ENCODE measurements at regions not wholly inside any gene's neighbourhood (a gene's known extent, or its start where the extent isn't known, plus 50 kb on each side); places are given as distances from the start of the nearest gene placed in this dataset.

DNA sequence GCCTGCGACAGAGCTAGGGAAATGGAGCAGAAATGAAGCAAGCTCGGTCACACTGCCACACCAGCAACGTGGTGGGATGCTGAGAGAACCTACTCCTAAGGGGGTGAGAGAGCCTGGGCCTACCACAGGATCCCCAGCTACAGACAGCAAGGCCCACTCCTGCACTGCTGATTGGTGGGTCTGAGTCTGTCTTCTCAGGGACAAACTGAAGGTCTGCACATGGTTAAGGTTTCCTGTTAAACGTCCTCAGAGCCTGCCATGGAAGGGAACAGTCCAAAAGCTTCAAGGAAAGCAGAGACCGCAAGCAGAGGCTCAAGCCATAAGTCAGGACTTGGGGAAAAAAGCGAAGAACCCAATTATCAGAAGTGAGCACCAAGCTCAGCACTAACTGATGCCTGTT, 53.5 kb upstream of the MED4 start:
- Mint-ChIP-seq H3K9me3 (peaks cover 14% of the 10 kb centered on the region), H3K27me3 (ENCODE audit: low read depth) (no peaks in the 10 kb centered on the region), H3K4me1 (no peaks in the 10 kb centered on the region), H3K36me3 (no peaks in the 10 kb centered on the region), H3K4me3 (no peak overlapping the region), H3K27ac (no peak overlapping the region)
- ChIA-PET CTCF (interaction anchor here (1.0 to 1.2 kb wide), 2 partner anchors 21 to 53 kb away, joined by 3 read pairs; partner anchors contain the start of gene MED4), POLR2A (no interaction called here)
- TF ChIP-seq NFYB (CRISPR knock-in tag; conservative IDR thresholded peaks at IDR 0.05; ENCODE audit: low read depth) (no peak), JAZF1 (CRISPR knock-in tag; IDR thresholded peaks at IDR 0.05) (no peak), ZNF317 (CRISPR knock-in tag; IDR thresholded peaks at IDR 0.05; ENCODE audit: borderline replicate concordance, low read depth) (no peak), NFATC4 (CRISPR knock-in tag; IDR thresholded peaks at IDR 0.05) (no peak), CREM (CRISPR knock-in tag; IDR thresholded peaks at IDR 0.05) (no peak), CREB1 (CRISPR knock-in tag; IDR thresholded peaks at IDR 0.05) (no peak), GTF2I (CRISPR knock-in tag; conservative IDR thresholded peaks at IDR 0.05) (no peak)
- TF ChIP-seq, protein P1, sequence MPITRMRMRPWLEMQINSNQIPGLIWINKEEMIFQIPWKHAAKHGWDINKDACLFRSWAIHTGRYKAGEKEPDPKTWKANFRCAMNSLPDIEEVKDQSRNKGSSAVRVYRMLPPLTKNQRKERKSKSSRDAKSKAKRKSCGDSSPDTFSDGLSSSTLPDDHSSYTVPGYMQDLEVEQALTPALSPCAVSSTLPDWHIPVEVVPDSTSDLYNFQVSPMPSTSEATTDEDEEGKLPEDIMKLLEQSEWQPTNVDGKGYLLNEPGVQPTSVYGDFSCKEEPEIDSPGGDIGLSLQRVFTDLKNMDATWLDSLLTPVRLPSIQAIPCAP (CRISPR knock-in tag; IDR thresholded peaks at IDR 0.05), result no peak
- TF ChIP-seq, protein P2, sequence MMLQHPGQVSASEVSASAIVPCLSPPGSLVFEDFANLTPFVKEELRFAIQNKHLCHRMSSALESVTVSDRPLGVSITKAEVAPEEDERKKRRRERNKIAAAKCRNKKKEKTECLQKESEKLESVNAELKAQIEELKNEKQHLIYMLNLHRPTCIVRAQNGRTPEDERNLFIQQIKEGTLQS (CRISPR knock-in tag; conservative IDR thresholded peaks at IDR 0.05), result no peak
- TF ChIP-seq, protein P3, sequence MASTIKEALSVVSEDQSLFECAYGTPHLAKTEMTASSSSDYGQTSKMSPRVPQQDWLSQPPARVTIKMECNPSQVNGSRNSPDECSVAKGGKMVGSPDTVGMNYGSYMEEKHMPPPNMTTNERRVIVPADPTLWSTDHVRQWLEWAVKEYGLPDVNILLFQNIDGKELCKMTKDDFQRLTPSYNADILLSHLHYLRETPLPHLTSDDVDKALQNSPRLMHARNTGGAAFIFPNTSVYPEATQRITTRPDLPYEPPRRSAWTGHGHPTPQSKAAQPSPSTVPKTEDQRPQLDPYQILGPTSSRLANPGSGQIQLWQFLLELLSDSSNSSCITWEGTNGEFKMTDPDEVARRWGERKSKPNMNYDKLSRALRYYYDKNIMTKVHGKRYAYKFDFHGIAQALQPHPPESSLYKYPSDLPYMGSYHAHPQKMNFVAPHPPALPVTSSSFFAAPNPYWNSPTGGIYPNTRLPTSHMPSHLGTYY (CRISPR knock-in tag; IDR thresholded peaks at IDR 0.05), result no peak
- TF ChIP-seq, protein P4, sequence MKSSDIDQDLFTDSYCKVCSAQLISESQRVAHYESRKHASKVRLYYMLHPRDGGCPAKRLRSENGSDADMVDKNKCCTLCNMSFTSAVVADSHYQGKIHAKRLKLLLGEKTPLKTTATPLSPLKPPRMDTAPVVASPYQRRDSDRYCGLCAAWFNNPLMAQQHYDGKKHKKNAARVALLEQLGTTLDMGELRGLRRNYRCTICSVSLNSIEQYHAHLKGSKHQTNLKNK (CRISPR knock-in tag; IDR thresholded peaks at IDR 0.05), result no peak
- TF ChIP-seq, protein P5, sequence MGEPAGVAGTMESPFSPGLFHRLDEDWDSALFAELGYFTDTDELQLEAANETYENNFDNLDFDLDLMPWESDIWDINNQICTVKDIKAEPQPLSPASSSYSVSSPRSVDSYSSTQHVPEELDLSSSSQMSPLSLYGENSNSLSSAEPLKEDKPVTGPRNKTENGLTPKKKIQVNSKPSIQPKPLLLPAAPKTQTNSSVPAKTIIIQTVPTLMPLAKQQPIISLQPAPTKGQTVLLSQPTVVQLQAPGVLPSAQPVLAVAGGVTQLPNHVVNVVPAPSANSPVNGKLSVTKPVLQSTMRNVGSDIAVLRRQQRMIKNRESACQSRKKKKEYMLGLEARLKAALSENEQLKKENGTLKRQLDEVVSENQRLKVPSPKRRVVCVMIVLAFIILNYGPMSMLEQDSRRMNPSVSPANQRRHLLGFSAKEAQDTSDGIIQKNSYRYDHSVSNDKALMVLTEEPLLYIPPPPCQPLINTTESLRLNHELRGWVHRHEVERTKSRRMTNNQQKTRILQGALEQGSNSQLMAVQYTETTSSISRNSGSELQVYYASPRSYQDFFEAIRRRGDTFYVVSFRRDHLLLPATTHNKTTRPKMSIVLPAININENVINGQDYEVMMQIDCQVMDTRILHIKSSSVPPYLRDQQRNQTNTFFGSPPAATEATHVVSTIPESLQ (CRISPR knock-in tag; IDR thresholded peaks at IDR 0.05), result no peak
- ATAC-seq (no peak), DNase-seq (ENCODE audit: low spot score) (no peak)

DNA sequence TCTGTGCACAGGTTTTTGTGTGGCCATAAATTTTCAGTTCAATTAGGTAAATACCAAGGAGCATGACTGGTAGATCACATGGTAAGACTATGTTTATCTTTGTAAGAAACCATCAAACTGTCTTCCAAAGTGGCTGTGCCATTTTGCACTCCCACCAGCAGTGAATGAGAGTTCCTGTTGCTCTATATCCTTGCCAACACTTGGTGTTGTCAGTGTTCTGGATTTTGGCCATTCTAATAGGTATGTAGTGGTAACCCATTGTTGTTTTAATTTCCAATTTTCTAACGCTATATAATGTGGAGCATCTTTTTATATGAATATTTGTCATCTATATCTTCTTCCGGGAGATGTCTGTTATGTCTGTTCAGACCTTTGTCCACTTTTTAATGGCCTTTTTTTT, 51.7 kb upstream of the MED4 start:
- H3K9me3 Mint-ChIP-seq, result peaks cover 23% of the 10 kb centered on the region
- no peak for DNase-seq (ENCODE audit: low spot score)
- TF ChIP-seq, protein P6, sequence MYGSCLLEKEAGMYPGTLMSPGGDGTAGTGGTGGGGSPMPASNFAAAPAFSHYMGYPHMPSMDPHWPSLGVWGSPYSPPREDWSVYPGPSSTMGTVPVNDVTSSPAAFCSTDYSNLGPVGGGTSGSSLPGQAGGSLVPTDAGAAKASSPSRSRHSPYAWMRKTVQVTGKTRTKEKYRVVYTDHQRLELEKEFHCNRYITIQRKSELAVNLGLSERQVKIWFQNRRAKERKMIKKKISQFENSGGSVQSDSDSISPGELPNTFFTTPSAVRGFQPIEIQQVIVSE (CRISPR knock-in tag; IDR thresholded peaks at IDR 0.05; ENCODE audit: borderline replicate concordance), result no peak
- TF ChIP-seq, protein P7, sequence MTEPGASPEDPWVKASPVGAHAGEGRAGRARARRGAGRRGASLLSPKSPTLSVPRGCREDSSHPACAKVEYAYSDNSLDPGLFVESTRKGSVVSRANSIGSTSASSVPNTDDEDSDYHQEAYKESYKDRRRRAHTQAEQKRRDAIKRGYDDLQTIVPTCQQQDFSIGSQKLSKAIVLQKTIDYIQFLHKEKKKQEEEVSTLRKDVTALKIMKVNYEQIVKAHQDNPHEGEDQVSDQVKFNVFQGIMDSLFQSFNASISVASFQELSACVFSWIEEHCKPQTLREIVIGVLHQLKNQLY (CRISPR knock-in tag; IDR thresholded peaks at IDR 0.05), result no peak
- TF ChIP-seq, protein P8, sequence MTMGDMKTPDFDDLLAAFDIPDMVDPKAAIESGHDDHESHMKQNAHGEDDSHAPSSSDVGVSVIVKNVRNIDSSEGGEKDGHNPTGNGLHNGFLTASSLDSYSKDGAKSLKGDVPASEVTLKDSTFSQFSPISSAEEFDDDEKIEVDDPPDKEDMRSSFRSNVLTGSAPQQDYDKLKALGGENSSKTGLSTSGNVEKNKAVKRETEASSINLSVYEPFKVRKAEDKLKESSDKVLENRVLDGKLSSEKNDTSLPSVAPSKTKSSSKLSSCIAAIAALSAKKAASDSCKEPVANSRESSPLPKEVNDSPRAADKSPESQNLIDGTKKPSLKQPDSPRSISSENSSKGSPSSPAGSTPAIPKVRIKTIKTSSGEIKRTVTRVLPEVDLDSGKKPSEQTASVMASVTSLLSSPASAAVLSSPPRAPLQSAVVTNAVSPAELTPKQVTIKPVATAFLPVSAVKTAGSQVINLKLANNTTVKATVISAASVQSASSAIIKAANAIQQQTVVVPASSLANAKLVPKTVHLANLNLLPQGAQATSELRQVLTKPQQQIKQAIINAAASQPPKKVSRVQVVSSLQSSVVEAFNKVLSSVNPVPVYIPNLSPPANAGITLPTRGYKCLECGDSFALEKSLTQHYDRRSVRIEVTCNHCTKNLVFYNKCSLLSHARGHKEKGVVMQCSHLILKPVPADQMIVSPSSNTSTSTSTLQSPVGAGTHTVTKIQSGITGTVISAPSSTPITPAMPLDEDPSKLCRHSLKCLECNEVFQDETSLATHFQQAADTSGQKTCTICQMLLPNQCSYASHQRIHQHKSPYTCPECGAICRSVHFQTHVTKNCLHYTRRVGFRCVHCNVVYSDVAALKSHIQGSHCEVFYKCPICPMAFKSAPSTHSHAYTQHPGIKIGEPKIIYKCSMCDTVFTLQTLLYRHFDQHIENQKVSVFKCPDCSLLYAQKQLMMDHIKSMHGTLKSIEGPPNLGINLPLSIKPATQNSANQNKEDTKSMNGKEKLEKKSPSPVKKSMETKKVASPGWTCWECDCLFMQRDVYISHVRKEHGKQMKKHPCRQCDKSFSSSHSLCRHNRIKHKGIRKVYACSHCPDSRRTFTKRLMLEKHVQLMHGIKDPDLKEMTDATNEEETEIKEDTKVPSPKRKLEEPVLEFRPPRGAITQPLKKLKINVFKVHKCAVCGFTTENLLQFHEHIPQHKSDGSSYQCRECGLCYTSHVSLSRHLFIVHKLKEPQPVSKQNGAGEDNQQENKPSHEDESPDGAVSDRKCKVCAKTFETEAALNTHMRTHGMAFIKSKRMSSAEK (CRISPR knock-in tag; IDR thresholded peaks at IDR 0.05; ENCODE audit: borderline replicate concordance), result no peak
- TF ChIP-seq FOXK1 (CRISPR knock-in tag; IDR thresholded peaks at IDR 0.05) (no peak), CREB1 (CRISPR knock-in tag; IDR thresholded peaks at IDR 0.05) (no peak), CREM (CRISPR knock-in tag; IDR thresholded peaks at IDR 0.05) (no peak), TEAD1 (CRISPR knock-in tag; IDR thresholded peaks at IDR 0.05) (no peak), NR3C1 (CRISPR knock-in tag; conservative IDR thresholded peaks at IDR 0.05; ENCODE audit: low read depth) (no peak), NFE2L1 (CRISPR knock-in tag; IDR thresholded peaks at IDR 0.05) (no peak), ZNF416 (CRISPR knock-in tag; IDR thresholded peaks at IDR 0.05) (no peak)
- TF ChIP-seq, protein P9, sequence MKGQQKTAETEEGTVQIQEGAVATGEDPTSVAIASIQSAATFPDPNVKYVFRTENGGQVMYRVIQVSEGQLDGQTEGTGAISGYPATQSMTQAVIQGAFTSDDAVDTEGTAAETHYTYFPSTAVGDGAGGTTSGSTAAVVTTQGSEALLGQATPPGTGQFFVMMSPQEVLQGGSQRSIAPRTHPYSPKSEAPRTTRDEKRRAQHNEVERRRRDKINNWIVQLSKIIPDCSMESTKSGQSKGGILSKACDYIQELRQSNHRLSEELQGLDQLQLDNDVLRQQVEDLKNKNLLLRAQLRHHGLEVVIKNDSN (CRISPR knock-in tag; IDR thresholded peaks at IDR 0.05), result no peak
- TF ChIP-seq, protein P10, sequence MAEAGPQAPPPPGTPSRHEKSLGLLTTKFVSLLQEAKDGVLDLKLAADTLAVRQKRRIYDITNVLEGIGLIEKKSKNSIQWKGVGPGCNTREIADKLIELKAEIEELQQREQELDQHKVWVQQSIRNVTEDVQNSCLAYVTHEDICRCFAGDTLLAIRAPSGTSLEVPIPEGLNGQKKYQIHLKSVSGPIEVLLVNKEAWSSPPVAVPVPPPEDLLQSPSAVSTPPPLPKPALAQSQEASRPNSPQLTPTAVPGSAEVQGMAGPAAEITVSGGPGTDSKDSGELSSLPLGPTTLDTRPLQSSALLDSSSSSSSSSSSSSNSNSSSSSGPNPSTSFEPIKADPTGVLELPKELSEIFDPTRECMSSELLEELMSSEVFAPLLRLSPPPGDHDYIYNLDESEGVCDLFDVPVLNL (CRISPR knock-in tag; IDR thresholded peaks at IDR 0.05; ENCODE audit: borderline replicate concordance, low read depth), result no peak

More for the DNA sequence above, 51.7 kb upstream of the MED4 start:
- Mint-ChIP-seq H3K36me3 (peaks cover 6% of the 10 kb centered on the region; the same call in 1 of the 2 replicates), H3K27me3 (ENCODE audit: low read depth) (0 out of 2 replicates have a peak, but pooled peaks cover 3% of the 10 kb centered on the region), H3K27ac (no peak overlapping the region), H3K4me3 (no peak overlapping the region), H3K4me1 (no peaks in the 10 kb centered on the region)
- ATAC-seq, result no peak
- CTCF ChIA-PET, result no interaction called here
- POLR2A ChIA-PET, result no interaction called here
